ENCODE measurements at regions not wholly inside any gene's neighbourhood (a gene's known extent, or its start where the extent isn't known, plus 50 kb on each side); places are given as distances from the start of the nearest gene placed in this dataset.

- TF ChIP-seq, protein P1, sequence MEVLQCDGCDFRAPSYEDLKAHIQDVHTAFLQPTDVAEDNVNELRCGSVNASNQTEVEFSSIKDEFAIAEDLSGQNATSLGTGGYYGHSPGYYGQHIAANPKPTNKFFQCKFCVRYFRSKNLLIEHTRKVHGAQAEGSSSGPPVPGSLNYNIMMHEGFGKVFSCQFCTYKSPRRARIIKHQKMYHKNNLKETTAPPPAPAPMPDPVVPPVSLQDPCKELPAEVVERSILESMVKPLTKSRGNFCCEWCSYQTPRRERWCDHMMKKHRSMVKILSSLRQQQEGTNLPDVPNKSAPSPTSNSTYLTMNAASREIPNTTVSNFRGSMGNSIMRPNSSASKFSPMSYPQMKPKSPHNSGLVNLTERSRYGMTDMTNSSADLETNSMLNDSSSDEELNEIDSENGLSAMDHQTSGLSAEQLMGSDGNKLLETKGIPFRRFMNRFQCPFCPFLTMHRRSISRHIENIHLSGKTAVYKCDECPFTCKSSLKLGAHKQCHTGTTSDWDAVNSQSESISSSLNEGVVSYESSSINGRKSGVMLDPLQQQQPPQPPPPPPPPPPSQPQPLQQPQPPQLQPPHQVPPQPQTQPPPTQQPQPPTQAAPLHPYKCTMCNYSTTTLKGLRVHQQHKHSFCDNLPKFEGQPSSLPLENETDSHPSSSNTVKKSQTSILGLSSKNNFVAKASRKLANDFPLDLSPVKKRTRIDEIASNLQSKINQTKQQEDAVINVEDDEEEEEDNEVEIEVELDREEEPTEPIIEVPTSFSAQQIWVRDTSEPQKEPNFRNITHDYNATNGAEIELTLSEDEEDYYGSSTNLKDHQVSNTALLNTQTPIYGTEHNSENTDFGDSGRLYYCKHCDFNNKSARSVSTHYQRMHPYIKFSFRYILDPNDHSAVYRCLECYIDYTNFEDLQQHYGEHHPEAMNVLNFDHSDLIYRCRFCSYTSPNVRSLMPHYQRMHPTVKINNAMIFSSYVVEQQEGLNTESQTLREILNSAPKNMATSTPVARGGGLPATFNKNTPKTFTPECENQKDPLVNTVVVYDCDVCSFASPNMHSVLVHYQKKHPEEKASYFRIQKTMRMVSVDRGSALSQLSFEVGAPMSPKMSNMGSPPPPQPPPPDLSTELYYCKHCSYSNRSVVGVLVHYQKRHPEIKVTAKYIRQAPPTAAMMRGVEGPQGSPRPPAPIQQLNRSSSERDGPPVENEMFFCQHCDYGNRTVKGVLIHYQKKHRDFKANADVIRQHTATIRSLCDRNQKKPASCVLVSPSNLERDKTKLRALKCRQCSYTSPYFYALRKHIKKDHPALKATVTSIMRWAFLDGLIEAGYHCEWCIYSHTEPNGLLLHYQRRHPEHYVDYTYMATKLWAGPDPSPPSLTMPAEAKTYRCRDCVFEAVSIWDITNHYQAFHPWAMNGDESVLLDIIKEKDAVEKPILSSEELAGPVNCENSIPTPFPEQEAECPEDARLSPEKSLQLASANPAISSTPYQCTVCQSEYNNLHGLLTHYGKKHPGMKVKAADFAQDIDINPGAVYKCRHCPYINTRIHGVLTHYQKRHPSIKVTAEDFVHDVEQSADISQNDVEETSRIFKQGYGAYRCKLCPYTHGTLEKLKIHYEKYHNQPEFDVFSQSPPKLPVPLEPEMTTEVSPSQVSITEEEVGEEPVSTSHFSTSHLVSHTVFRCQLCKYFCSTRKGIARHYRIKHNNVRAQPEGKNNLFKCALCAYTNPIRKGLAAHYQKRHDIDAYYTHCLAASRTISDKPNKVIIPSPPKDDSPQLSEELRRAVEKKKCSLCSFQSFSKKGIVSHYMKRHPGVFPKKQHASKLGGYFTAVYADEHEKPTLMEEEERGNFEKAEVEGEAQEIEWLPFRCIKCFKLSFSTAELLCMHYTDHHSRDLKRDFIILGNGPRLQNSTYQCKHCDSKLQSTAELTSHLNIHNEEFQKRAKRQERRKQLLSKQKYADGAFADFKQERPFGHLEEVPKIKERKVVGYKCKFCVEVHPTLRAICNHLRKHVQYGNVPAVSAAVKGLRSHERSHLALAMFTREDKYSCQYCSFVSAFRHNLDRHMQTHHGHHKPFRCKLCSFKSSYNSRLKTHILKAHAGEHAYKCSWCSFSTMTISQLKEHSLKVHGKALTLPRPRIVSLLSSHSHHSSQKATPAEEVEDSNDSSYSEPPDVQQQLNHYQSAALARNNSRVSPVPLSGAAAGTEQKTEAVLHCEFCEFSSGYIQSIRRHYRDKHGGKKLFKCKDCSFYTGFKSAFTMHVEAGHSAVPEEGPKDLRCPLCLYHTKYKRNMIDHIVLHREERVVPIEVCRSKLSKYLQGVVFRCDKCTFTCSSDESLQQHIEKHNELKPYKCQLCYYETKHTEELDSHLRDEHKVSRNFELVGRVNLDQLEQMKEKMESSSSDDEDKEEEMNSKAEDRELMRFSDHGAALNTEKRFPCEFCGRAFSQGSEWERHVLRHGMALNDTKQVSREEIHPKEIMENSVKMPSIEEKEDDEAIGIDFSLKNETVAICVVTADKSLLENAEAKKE (CRISPR knock-in tag; IDR thresholded peaks at IDR 0.05): no peak
- TF ChIP-seq CREB1 (CRISPR knock-in tag; IDR thresholded peaks at IDR 0.05; ENCODE audit: low read depth) (no peak), JUNB (IDR thresholded peaks at IDR 0.05; ENCODE audit: unreplicated experiment) (no peak), POLR2AphosphoS5 (IDR thresholded peaks at IDR 0.05; ENCODE audit: low read depth) (no peak)
These were observed 161.5 kb upstream of the RBFOX1 start (continued) for GRCh38 chr16:7171151-7171550.

DNA sequence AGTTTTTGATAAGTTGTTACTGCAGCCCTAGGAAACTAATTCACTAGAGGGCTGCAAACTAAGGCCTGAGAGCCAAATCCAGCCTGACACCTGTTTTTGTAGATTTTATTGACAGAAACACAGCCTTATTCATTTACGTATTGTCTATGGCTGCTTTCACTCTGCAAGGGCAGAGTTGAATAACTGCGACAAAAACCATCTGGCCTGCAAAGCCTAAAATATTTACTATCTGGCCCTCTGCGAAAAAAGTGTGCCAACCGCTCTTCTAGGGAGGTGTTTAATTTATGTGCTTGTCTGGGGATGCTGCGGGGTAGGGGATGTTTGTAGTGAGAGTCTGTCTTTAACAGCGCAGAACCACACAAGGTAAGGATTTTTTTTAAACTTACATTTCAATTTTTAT is 165.0 kb upstream of the RBFOX1 start:
- Histone ChIP-seq H3K4me3 (no peak overlapping the region), H2AFZ (no peak overlapping the region), H3K4me1 (ENCODE audit: insufficient read depth) (no peaks in the 10 kb centered on the region), H4K20me1 (replicated peaks; ENCODE audit: insufficient read depth) (no peaks in the 10 kb centered on the region), H3K9me2 (ENCODE audit: insufficient read depth) (no peaks in the 10 kb centered on the region), H3K36me3 (ENCODE audit: insufficient read depth) (no peaks in the 10 kb centered on the region; the same call in 1 of the 2 replicates), H3K27ac (ENCODE audit: low read depth) (no peak overlapping the region), H3F3A (replicated peaks; ENCODE audit: low read depth) (no peaks in the 10 kb centered on the region), H3K4me2 (no peak overlapping the region), H3K79me2 (replicated peaks; ENCODE audit: insufficient read depth) (no peaks in the 10 kb centered on the region), H3K27me3 (ENCODE audit: insufficient read depth) (no peaks in the 10 kb centered on the region)
- H3K36me3 Mint-ChIP-seq (ENCODE audit: low read depth): peaks cover 8% of the 10 kb centered on the region; the same call in 2 of the 3 replicates
- no peaks in the 10 kb centered on the region for H3K4me1 Mint-ChIP-seq
- H3K4me3 Mint-ChIP-seq: no peak overlapping the region
- peaks cover 4% of the 10 kb centered on the region for H3K27me3 Mint-ChIP-seq (ENCODE audit: insufficient read depth, low read depth, poor library complexity)
- DNase-seq (ENCODE audit: low spot score) (no peak), ATAC-seq (no peak)
- no peak overlapping the region for H3K27ac Mint-ChIP-seq
- H3K9me3 Mint-ChIP-seq: peaks cover 87% of the 10 kb centered on the region
- TF ChIP-seq ZNF114 (CRISPR knock-in tag; IDR thresholded peaks at IDR 0.05): no peak
- TF ChIP-seq STAT1 (IDR thresholded peaks at IDR 0.05; ENCODE audit: unreplicated experiment): no peak
- TF ChIP-seq CREB1 (CRISPR knock-in tag; IDR thresholded peaks at IDR 0.05; ENCODE audit: low read depth): no peak
- TF ChIP-seq JUNB (IDR thresholded peaks at IDR 0.05; ENCODE audit: unreplicated experiment): no peak
- no peak for TF ChIP-seq EZH2phosphoT487 (IDR thresholded peaks at IDR 0.05; ENCODE audit: unreplicated experiment)
- no peak for TF ChIP-seq CTCF (conservative IDR thresholded peaks at IDR 0.05; ENCODE audit: low read depth in 2 of 2)
- TF ChIP-seq, protein P1 (CRISPR knock-in tag; IDR thresholded peaks at IDR 0.05): no peak
